ENCODE measurements at regions not wholly inside any gene's neighbourhood (a gene's known extent, or its start where the extent isn't known, plus 50 kb on each side); places are given as distances from the start of the nearest gene placed in this dataset.

- H3K4me3 ChIP-seq (ENCODE audit: control insufficient read depth, low read depth, low read length): no peak overlapping the region
- TF ChIP-seq CTCF (IDR thresholded peaks at IDR 0.05; ENCODE audit: control insufficient read depth, insufficient read depth, low read depth, low read length, missing control alignments): no peak
- no peak for DNase-seq (ENCODE audit: low read depth)
Measured at GRCh38 chr4:188573104-188573503, 433.9 kb downstream of the TRIML1 start.

- no peak overlapping the region for H3K4me3 ChIP-seq (ENCODE audit: control insufficient read depth, low read depth, low read length)
- TF ChIP-seq CTCF (IDR thresholded peaks at IDR 0.05; ENCODE audit: control insufficient read depth, insufficient read depth, low read depth, low read length, missing control alignments): no peak
- DNase-seq (ENCODE audit: low read depth): no peak
Measured at GRCh38 chr4:188578657-188579056, 439.4 kb downstream of the TRIML1 start.

- TF ChIP-seq CTCF (IDR thresholded peaks at IDR 0.05; ENCODE audit: control insufficient read depth, insufficient read depth, low read depth, low read length, missing control alignments): no peak
- H3K4me3 ChIP-seq (ENCODE audit: control insufficient read depth, low read depth, low read length): no peak overlapping the region
- DNase-seq (ENCODE audit: low read depth): no peak
Measured at GRCh38 chr4:188596021-188596420, 456.8 kb downstream of the TRIML1 start.

- TF ChIP-seq CTCF (IDR thresholded peaks at IDR 0.05; ENCODE audit: control insufficient read depth, insufficient read depth, low read depth, low read length, missing control alignments): no peak
- DNase-seq (ENCODE audit: low read depth): no peak
- H3K4me3 ChIP-seq (ENCODE audit: control insufficient read depth, low read depth, low read length): no peak overlapping the region
Measured at GRCh38 chr4:188603646-188604045, 464.4 kb downstream of the TRIML1 start.

- no peak overlapping the region for H3K4me3 ChIP-seq (ENCODE audit: control insufficient read depth, low read depth, low read length)
- TF ChIP-seq CTCF (IDR thresholded peaks at IDR 0.05; ENCODE audit: control insufficient read depth, insufficient read depth, low read depth, low read length, missing control alignments): no peak
- DNase-seq (ENCODE audit: low read depth): no peak
Measured at GRCh38 chr4:188606635-188607034, 467.4 kb downstream of the TRIML1 start.

- no peak for DNase-seq (ENCODE audit: low read depth)
- no peak for TF ChIP-seq CTCF (IDR thresholded peaks at IDR 0.05; ENCODE audit: control insufficient read depth, insufficient read depth, low read depth, low read length, missing control alignments)
- no peak overlapping the region for H3K4me3 ChIP-seq (ENCODE audit: control insufficient read depth, low read depth, low read length)
Measured at GRCh38 chr4:188611143-188611542, 471.9 kb downstream of the TRIML1 start.

GRCh38 chr4:188612659-188613058 lies 473.4 kb downstream of the TRIML1 start:
- H3K4me3 ChIP-seq (ENCODE audit: control insufficient read depth, low read depth, low read length): no peak overlapping the region
- no peak for TF ChIP-seq CTCF (IDR thresholded peaks at IDR 0.05; ENCODE audit: control insufficient read depth, insufficient read depth, low read depth, low read length, missing control alignments)

More at GRCh38 chr4:188612659-188613058, 473.4 kb downstream of the TRIML1 start:
- DNase-seq (ENCODE audit: low read depth): no peak

Data from AG09309 (cell line).